ENCODE measurements at regions not wholly inside any gene's neighbourhood (a gene's known extent, or its start where the extent isn't known, plus 50 kb on each side); places are given as distances from the start of the nearest gene placed in this dataset.

- no peak for DNase-seq
These were observed 1070.0 kb downstream of the LRFN5 start for GRCh38 chr14:42676636-42677035.

GRCh38 chr14:42673963-42674362 lies 1067.3 kb downstream of the LRFN5 start:
- no peak for DNase-seq

- DNase-seq = no peak
These were observed 1065.0 kb downstream of the LRFN5 start for GRCh38 chr14:42671636-42672035.

GRCh38 chr14:42665083-42665482 lies 1058.4 kb downstream of the LRFN5 start:
- DNase-seq = no peak

GRCh38 chr14:42664190-42664589 lies 1057.5 kb downstream of the LRFN5 start:
- no peak for DNase-seq

- no peak for DNase-seq
These were observed 1048.0 kb downstream of the LRFN5 start for GRCh38 chr14:42654707-42655106.

- no peak for DNase-seq
These were observed 1036.1 kb downstream of the LRFN5 start for GRCh38 chr14:42642787-42643186.

GRCh38 chr14:42633504-42634095 lies 1026.9 kb downstream of the LRFN5 start:
- no peak for DNase-seq

GRCh38 chr14:42629553-42629952 lies 1022.9 kb downstream of the LRFN5 start:
- DNase-seq = no peak

GRCh38 chr14:42628602-42629001 lies 1021.9 kb downstream of the LRFN5 start:
- no peak for DNase-seq

- no peak for DNase-seq
These were observed 1020.3 kb downstream of the LRFN5 start for GRCh38 chr14:42626986-42627385.

- no peak for DNase-seq
These were observed 1018.5 kb downstream of the LRFN5 start for GRCh38 chr14:42624980-42625761.

- no peak for DNase-seq
These were observed 1010.3 kb downstream of the LRFN5 start for GRCh38 chr14:42617005-42617404.

GRCh38 chr14:42606839-42607238 lies 1000.2 kb downstream of the LRFN5 start:
- DNase-seq = no peak

- no peak for DNase-seq
These were observed 995.7 kb downstream of the LRFN5 start for GRCh38 chr14:42602336-42602845.

GRCh38 chr14:42572032-42572431 lies 965.4 kb downstream of the LRFN5 start:
- no peak for DNase-seq

GRCh38 chr14:42569227-42569626 lies 962.6 kb downstream of the LRFN5 start:
- DNase-seq = no peak

- no peak for DNase-seq
These were observed 958.9 kb downstream of the LRFN5 start for GRCh38 chr14:42565556-42565955.

GRCh38 chr14:42563313-42563712 lies 956.6 kb downstream of the LRFN5 start:
- no peak for DNase-seq

- no peak for DNase-seq
These were observed 949.9 kb downstream of the LRFN5 start for GRCh38 chr14:42556551-42556950.

GRCh38 chr14:42555365-42555764 lies 948.7 kb downstream of the LRFN5 start:
- no peak for DNase-seq

- no peak for DNase-seq
These were observed 947.4 kb downstream of the LRFN5 start for GRCh38 chr14:42554091-42554490.

- no peak for DNase-seq
These were observed 943.6 kb downstream of the LRFN5 start for GRCh38 chr14:42550310-42550709.

GRCh38 chr14:42548349-42548748 lies 941.7 kb downstream of the LRFN5 start:
- DNase-seq = no peak

GRCh38 chr14:42545636-42546035 lies 939.0 kb downstream of the LRFN5 start:
- DNase-seq = no peak

All from activated naive CD4-positive, alpha-beta T cell treated with anti-CD3 and anti-CD28 coated beads, Interleukin-2, amount 50 U/mL, for 16 hours (primary cell).